ENCODE measurements at regions not wholly inside any gene's neighbourhood (a gene's known extent, or its start where the extent isn't known, plus 50 kb on each side); places are given as distances from the start of the nearest gene placed in this dataset.

DNA sequence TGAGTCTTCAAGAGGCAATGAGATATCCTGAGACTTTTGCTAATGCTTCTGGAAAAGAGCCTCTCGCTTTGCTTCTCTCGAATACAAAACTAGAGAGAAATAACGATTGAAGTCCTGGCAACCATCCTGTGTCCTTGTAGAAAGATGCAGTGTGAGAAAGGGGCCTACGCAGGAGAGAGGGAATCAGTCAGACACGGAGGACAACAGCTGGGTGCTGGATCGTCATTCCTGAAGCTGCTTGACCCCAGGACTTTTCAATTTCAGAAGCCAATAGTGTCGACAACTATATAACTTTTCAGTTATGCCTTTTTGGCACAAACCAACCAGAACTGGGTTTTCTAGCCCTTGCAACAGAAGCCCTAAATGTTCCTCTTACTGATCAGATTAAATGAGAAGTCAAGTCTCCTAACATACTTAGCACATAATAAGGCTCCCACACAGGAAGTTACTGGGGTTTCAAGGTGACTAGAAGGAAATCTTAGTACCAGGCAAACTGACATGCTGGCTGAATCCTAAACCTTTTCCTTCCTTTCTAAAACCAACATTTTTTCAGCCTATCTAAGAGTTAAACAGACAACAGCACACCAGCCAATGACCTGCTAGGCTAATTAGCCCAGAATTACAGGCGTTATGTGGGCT lies 755.6 kb downstream of the MED13L start:
- ATAC-seq (ENCODE audit: insufficient number of reproducible peaks, low FRiP score, low read depth), result no peak

DNA sequence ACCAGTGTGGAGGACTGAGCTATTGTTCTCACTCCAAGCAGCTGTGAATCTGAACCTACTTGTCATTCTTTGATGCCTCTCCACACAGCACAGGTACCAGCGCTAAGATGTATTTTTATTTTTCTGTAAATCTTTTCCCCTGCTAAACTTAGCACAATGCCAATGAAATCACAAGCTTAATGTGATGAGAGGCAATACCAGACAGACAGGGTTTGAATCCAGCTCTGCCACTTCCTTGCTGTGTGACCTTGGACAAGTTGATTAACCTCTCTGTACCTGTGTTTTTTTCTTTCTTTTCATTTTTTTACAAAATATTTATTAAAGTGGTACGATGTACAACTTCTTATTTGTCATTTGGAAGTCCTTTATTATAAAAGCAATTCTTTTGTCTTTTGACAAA lies 757.6 kb downstream of the MED13L start:
- DNase-seq (ENCODE audit: low spot score) (no peak), ATAC-seq (ENCODE audit: insufficient number of reproducible peaks, low FRiP score, low read depth) (no peak)
- no peaks in the 10 kb centered on the region for H3K36me3 ChIP-seq
- H3K9me3 ChIP-seq, result peaks cover 11% of the 10 kb centered on the region
- H3K27me3 ChIP-seq (replicated peaks; ENCODE audit: insufficient read depth), result no peaks in the 10 kb centered on the region
- no peak overlapping the region for H3K4me3 ChIP-seq
- no peaks in the 10 kb centered on the region for H3K4me1 ChIP-seq (ENCODE audit: control insufficient read depth in 1 of 2, low read depth in 2 of 2)
- no peak overlapping the region for H3K27ac ChIP-seq
- TF ChIP-seq, protein P1, sequence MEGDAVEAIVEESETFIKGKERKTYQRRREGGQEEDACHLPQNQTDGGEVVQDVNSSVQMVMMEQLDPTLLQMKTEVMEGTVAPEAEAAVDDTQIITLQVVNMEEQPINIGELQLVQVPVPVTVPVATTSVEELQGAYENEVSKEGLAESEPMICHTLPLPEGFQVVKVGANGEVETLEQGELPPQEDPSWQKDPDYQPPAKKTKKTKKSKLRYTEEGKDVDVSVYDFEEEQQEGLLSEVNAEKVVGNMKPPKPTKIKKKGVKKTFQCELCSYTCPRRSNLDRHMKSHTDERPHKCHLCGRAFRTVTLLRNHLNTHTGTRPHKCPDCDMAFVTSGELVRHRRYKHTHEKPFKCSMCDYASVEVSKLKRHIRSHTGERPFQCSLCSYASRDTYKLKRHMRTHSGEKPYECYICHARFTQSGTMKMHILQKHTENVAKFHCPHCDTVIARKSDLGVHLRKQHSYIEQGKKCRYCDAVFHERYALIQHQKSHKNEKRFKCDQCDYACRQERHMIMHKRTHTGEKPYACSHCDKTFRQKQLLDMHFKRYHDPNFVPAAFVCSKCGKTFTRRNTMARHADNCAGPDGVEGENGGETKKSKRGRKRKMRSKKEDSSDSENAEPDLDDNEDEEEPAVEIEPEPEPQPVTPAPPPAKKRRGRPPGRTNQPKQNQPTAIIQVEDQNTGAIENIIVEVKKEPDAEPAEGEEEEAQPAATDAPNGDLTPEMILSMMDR (IDR thresholded peaks at IDR 0.05), result no peak

More for the DNA sequence above, 755.6 kb downstream of the MED13L start:
- no peak overlapping the region for H3K27ac ChIP-seq
- DNase-seq (ENCODE audit: low spot score), result no peak
- H3K4me1 ChIP-seq (ENCODE audit: control insufficient read depth in 1 of 2, low read depth in 2 of 2), result no peaks in the 10 kb centered on the region
- H3K9me3 ChIP-seq, result peaks cover 11% of the 10 kb centered on the region
- no peak overlapping the region for H3K4me3 ChIP-seq
- no peaks in the 10 kb centered on the region for H3K36me3 ChIP-seq
- TF ChIP-seq, protein P1 (IDR thresholded peaks at IDR 0.05), result no peak
- H3K27me3 ChIP-seq (replicated peaks; ENCODE audit: insufficient read depth), result no peaks in the 10 kb centered on the region

DNA sequence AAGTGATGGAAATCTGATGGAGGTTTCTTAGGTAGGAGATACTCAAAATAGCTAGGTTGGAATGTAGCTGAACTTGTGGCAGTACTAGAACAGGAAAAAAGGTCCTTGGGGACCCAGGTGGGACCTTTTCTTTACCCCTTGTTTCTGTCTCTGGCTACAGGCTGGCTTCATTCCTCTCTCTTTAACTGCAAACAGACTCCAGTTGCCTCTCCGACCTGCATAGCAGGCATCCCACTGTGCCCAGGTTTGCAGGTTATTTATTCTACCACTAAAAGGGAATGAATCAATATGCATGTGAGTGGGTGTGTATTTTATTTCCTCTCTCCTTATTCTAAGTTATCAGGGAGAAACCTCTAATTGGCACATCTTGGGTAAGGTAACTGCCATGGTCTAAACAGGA lies 758.1 kb downstream of the MED13L start:
- no peaks in the 10 kb centered on the region for H3K4me1 ChIP-seq (ENCODE audit: control insufficient read depth in 1 of 2, low read depth in 2 of 2)
- H3K36me3 ChIP-seq, result no peaks in the 10 kb centered on the region
- H3K9me3 ChIP-seq, result peaks cover 11% of the 10 kb centered on the region
- no peaks in the 10 kb centered on the region for H3K27me3 ChIP-seq (replicated peaks; ENCODE audit: insufficient read depth)
- no peak overlapping the region for H3K27ac ChIP-seq
- TF ChIP-seq, protein P1 (IDR thresholded peaks at IDR 0.05), result no peak
- DNase-seq (ENCODE audit: low spot score) (no peak), ATAC-seq (ENCODE audit: insufficient number of reproducible peaks, low FRiP score, low read depth) (no peak)
- H3K4me3 ChIP-seq, result no peak overlapping the region

DNA sequence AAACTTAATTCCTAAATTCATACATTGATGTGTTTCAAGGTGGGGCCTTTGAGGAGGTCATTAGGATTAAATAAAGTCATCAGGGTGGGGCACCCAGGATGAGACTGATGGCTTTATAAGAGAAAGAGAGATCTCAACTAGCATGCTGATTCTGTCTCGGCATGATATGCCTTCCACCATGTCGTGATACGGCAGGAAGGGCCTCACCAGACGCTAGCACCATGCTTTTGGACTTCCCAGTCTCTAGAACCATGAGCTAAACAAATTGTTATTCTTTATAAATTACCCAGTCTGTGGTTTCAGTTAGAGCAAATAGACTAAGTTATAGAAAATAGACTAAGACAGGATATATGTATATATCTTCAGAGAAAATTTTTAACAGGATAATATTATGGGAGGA lies 759.6 kb downstream of the MED13L start:
- TF ChIP-seq, protein P1 (IDR thresholded peaks at IDR 0.05), result no peak
- no peak for DNase-seq (ENCODE audit: low spot score)
- H3K9me3 ChIP-seq, result peaks cover 15% of the 10 kb centered on the region
- no peak overlapping the region for H3K27ac ChIP-seq
- no peaks in the 10 kb centered on the region for H3K36me3 ChIP-seq
- no peak overlapping the region for H3K4me3 ChIP-seq
- H3K27me3 ChIP-seq (replicated peaks; ENCODE audit: insufficient read depth), result no peaks in the 10 kb centered on the region
- ATAC-seq (ENCODE audit: insufficient number of reproducible peaks, low FRiP score, low read depth), result no peak
- no peaks in the 10 kb centered on the region for H3K4me1 ChIP-seq (ENCODE audit: control insufficient read depth in 1 of 2, low read depth in 2 of 2)

DNA sequence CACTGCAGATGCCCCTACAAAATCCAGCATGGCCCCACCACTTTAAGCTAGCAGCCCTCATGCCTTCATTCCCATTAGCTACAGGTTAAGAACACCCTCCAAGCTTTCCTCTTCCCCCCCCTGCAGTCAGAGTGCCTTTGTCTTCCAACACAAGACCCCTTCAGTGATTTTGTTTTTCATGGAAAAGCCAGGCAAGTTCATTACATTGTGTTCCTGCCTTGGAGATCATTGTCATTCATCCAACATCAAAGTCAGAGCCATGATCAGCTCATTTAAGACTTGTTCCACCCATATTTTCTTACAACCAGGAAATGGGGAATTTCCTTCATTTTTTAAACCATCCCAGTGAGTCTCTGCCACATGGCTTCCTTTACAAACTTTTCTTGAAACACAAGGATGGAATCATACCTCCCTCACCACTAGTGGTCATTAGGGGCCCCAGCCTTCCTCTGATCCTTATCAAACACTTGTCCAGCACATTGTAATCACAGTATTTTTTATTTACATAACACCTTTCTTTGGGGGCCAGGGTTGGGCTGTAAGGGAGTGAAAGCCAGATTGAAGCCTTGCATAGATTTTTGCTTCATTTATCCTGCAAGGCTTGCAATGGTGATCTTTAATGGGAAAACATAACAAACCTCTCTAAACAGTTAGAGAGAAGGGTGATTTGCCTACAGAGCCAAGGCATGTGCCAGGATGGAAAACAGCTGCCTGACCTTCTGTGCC lies 765.3 kb downstream of the MED13L start:
- ATAC-seq (ENCODE audit: insufficient number of reproducible peaks, low FRiP score, low read depth) (no peak), DNase-seq (ENCODE audit: low spot score) (no peak)
- H3K27me3 ChIP-seq (replicated peaks; ENCODE audit: insufficient read depth), result no peaks in the 10 kb centered on the region
- H3K4me1 ChIP-seq (ENCODE audit: control insufficient read depth in 1 of 2, low read depth in 2 of 2), result no peaks in the 10 kb centered on the region
- no peaks in the 10 kb centered on the region for H3K36me3 ChIP-seq
- H3K9me3 ChIP-seq, result peaks cover 7% of the 10 kb centered on the region
- no peak overlapping the region for H3K4me3 ChIP-seq
- no peak overlapping the region for H3K27ac ChIP-seq
- TF ChIP-seq, protein P1 (IDR thresholded peaks at IDR 0.05), result no peak

Measured in thoracic aorta (tissue), 2 donors.